GM10248 (cell line): ENCODE measurements at regions not wholly inside any gene's neighbourhood (a gene's known extent, or its start where the extent isn't known, plus 50 kb on each side); places are given as distances from the start of the nearest gene placed in this dataset.

Experiments
- CTCF ChIA-PET: fragments of 300-600 bp; sonication (Branson Sonifier 250); formaldehyde crosslinking; extraction: SDS; loops from one replicate; lab custom pipeline; 2021; ENCODE audit warnings: antibody characterized with exemption; lab: Yijun Ruan, JAX
- POLR2A ChIA-PET: fragments of 350-650 bp; sonication (Branson Sonifier 250); formaldehyde crosslinking; extraction: SDS; loops from one replicate; lab custom pipeline; 2020; ENCODE audit warnings: antibody characterized with exemption; lab: Yijun Ruan, JAX
- DNase-seq: peaks from one replicate; pipeline ENCODE4 v3.0.0; 2012; ENCODE audit errors: extremely low spot score
- CTCF ChIP-seq: IDR thresholded peaks from 2 replicates; pipeline ENCODE4 v1.5.1; 2012; ENCODE audit warnings: mild to moderate bottlenecking, low read depth; ENCODE audit errors: extremely low read depth, missing control alignments, control extremely low read depth

GRCh38 chr17:33371377-33371776 lies 78.3 kb upstream of the ASIC2 start:
- CTCF ChIA-PET: no interaction called here
- no peak for DNase-seq
- POLR2A ChIA-PET: no interaction called here
- no peak for TF ChIP-seq CTCF

- no peak for TF ChIP-seq CTCF
- CTCF ChIA-PET: no interaction called here
- DNase-seq: no peak
Measured at GRCh38 chr17:33373273-33373672, 80.2 kb upstream of the ASIC2 start.

GRCh38 chr17:33375103-33375502 lies 82.0 kb upstream of the ASIC2 start:
- CTCF ChIA-PET: no interaction called here
- TF ChIP-seq CTCF: no peak
- POLR2A ChIA-PET: no interaction called here
- DNase-seq: no peak

More at GRCh38 chr17:33373273-33373672, 80.2 kb upstream of the ASIC2 start:
- POLR2A ChIA-PET: no interaction called here

DNA sequence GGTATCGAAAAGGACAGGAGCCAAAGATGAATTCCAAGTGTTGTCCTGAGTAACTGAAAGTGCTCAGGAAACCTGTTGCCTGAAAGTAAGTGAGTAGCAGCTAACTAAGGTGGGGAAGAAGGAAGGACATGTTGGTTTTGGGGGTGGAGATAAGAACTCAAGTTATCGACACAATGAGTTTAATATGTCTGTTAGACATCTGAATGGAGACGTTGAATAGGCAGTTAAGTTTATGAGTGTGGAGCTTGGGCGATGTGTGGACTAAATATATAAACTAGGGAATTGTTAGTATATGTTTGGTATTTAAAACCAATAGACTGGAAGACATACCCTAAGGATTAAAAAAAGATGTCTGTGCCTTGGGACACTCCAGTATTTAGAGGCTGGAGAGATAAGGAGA lies 82.7 kb upstream of the ASIC2 start:
- TF ChIP-seq CTCF: no peak
- ChIA-PET POLR2A (no interaction called here), CTCF (no interaction called here)
- no peak for DNase-seq

- no peak for TF ChIP-seq CTCF
- DNase-seq: no peak
- ChIA-PET POLR2A (no interaction called here), CTCF (interaction anchor here (1.5 to 1.9 kb wide), 2 partner anchors 9 to 35 kb away, joined by 3 to 4 read pairs; no protein-coding TSS in a partner anchor)
Measured at GRCh38 chr17:33377837-33378595, 84.9 kb upstream of the ASIC2 start.

DNA sequence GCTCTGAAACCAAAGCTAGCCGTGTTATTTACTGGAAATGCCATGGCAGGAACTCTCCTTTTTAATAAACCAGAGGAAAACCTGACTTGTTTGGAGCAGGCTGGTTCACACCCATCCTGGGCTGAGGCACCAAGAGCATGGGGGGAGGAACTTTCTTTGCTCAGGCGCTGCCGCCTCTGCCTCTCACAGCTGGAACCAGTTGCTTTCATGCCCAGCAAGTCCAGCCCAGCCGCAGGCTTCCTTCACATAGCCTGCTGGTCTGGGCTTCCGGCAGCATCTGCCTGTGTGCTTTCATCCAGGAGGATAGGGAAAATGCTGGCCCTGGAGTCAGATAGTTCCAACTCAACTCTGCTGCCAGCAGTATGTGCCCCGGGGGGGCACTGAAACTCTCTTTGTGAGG lies 88.1 kb upstream of the ASIC2 start:
- no peak for DNase-seq
- no peak for TF ChIP-seq CTCF
- ChIA-PET CTCF (no interaction called here), POLR2A (no interaction called here)
